DND-41 (cell line): ENCODE measurements at regions not wholly inside any gene's neighbourhood (a gene's known extent, or its start where the extent isn't known, plus 50 kb on each side); places are given as distances from the start of the nearest gene placed in this dataset.

ENCODE experiments used
- EZH2 ChIP-seq: IDR thresholded peaks from 3 replicates; pipeline ENCODE4 v1.6.1; 2012; ENCODE audit warnings: borderline replicate concordance, low read depth, mild to moderate bottlenecking, moderate library complexity, low read length, inconsistent platforms; ENCODE audit not compliant: severe bottlenecking
- TF ChIP-seq, protein P1 (sequence below): IDR thresholded peaks from 2 replicates; pipeline ENCODE4 v1.5.1; 2012; ENCODE audit warnings: borderline replicate concordance, low read length, moderate library complexity, mild to moderate bottlenecking; ENCODE audit not compliant: poor library complexity, severe bottlenecking; ENCODE audit errors: extremely low read depth

DNA sequence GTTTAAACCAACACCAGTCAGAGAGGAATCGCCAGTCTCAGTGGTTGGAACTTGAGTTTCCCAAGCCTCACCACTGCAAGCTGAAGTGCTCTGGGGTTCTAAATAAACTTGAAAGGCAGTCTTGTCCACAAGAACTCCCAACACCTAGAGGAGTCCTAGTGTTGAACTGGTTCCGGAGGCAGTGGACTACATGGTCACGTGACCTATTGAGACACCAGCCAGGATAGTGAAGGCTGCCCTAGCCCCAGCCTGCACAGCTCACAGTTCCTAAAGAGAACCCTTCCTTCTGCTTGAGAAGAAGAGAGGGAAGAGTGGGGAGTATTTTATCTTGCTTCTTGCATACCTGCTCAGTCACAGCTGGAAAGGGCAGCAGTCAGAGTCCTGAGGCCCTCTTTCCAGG lies 1012.7 kb upstream of the ADGRL3 start:
- no peak for TF ChIP-seq EZH2
- TF ChIP-seq, protein P1, sequence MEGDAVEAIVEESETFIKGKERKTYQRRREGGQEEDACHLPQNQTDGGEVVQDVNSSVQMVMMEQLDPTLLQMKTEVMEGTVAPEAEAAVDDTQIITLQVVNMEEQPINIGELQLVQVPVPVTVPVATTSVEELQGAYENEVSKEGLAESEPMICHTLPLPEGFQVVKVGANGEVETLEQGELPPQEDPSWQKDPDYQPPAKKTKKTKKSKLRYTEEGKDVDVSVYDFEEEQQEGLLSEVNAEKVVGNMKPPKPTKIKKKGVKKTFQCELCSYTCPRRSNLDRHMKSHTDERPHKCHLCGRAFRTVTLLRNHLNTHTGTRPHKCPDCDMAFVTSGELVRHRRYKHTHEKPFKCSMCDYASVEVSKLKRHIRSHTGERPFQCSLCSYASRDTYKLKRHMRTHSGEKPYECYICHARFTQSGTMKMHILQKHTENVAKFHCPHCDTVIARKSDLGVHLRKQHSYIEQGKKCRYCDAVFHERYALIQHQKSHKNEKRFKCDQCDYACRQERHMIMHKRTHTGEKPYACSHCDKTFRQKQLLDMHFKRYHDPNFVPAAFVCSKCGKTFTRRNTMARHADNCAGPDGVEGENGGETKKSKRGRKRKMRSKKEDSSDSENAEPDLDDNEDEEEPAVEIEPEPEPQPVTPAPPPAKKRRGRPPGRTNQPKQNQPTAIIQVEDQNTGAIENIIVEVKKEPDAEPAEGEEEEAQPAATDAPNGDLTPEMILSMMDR, result no peak
